Sigmoid colon (tissue), 3 donors: ENCODE measurements at regions not wholly inside any gene's neighbourhood (a gene's known extent, or its start where the extent isn't known, plus 50 kb on each side); places are given as distances from the start of the nearest gene placed in this dataset.

ENCODE experiments used
- POLR2A ChIP-seq, 2 donors: fragments of 450-650 bp; IDR thresholded peaks; one replicate each; pipeline ENCODE4 v1.6.1; 2016; ENCODE audit warnings: antibody characterized with exemption in 2 of 2, mild to moderate bottlenecking in 2 of 2, moderate library complexity in 2 of 2
- TF ChIP-seq, protein P1 (sequence below), 4 experiments: fragments of 450-650 bp in 3 of 4; fragments of 200-600 bp in 1 of 4; IDR thresholded peaks; one replicate each; pipeline ENCODE4 v1.5.1; 2016 to 2019; ENCODE audit warnings: antibody characterized with exemption in 4 of 4, mild to moderate bottlenecking in 3 of 4, moderate library complexity in 2 of 4

DNA sequence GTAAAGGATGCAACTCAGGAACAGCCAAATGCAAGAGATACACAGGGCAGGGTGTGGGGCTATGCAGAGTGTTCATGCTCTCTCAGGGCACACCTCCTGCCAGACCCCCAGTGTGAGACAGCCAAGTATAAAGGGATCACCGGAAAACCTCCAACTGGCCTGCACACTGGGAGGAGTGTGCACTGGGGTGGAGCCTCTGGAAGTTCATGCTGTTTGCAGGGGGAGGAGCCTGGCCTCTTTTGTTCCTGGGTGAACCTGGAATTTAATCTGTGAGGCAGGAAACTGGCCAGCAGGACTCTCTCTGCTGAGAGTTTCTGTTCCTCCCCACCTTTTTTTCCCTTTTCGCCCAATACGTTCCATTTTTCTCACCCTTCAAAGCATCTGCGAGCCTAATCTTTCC lies 204.1 kb downstream of the WNT5A start:
- TF ChIP-seq, protein P1, sequence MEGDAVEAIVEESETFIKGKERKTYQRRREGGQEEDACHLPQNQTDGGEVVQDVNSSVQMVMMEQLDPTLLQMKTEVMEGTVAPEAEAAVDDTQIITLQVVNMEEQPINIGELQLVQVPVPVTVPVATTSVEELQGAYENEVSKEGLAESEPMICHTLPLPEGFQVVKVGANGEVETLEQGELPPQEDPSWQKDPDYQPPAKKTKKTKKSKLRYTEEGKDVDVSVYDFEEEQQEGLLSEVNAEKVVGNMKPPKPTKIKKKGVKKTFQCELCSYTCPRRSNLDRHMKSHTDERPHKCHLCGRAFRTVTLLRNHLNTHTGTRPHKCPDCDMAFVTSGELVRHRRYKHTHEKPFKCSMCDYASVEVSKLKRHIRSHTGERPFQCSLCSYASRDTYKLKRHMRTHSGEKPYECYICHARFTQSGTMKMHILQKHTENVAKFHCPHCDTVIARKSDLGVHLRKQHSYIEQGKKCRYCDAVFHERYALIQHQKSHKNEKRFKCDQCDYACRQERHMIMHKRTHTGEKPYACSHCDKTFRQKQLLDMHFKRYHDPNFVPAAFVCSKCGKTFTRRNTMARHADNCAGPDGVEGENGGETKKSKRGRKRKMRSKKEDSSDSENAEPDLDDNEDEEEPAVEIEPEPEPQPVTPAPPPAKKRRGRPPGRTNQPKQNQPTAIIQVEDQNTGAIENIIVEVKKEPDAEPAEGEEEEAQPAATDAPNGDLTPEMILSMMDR (IDR thresholded peaks at IDR 0.05) = no peak
- TF ChIP-seq POLR2A (IDR thresholded peaks at IDR 0.05) = no peak
